Prostate gland (tissue), 2 donors: ENCODE measurements at regions not wholly inside any gene's neighbourhood (a gene's known extent, or its start where the extent isn't known, plus 50 kb on each side); places are given as distances from the start of the nearest gene placed in this dataset.

Experiments
- CTCF ChIP-seq, 4 experiments: fragments of 200-600 bp in 2 of 4; fragments of 450-650 bp in 2 of 4; sonication (generic) in 2 of 4; IDR thresholded peaks; 1 replicate in 3 of 4; 2 replicates in 1 of 4; pipeline ENCODE4 v1.5.1; 2016 to 2019; ENCODE audit warnings: antibody characterized with exemption in 4 of 4, mild to moderate bottlenecking in 2 of 4, moderate library complexity in 2 of 4
- POLR2AphosphoS5 ChIP-seq: sonication (generic); formaldehyde crosslinking; IDR thresholded peaks from one replicate; pipeline ENCODE4 v1.6.1; 2017; ENCODE audit warnings: antibody characterized with exemption

GRCh38 chr1:165114889-165115285, 241.6 kb downstream of the LMX1A start:
- TF ChIP-seq POLR2AphosphoS5 = no peak
- TF ChIP-seq CTCF (IDR thresholded peaks at IDR 0.05) = no peak
